IPS-NIHi7 (cell line): ENCODE measurements at regions not wholly inside any gene's neighbourhood (a gene's known extent, or its start where the extent isn't known, plus 50 kb on each side); places are given as distances from the start of the nearest gene placed in this dataset.

ENCODE experiments used
- DNase-seq: peaks from one replicate; pipeline ENCODE4 v3.0.0; 2012; ENCODE audit warnings: mixed read lengths; ENCODE audit errors: extremely low spot score

DNA sequence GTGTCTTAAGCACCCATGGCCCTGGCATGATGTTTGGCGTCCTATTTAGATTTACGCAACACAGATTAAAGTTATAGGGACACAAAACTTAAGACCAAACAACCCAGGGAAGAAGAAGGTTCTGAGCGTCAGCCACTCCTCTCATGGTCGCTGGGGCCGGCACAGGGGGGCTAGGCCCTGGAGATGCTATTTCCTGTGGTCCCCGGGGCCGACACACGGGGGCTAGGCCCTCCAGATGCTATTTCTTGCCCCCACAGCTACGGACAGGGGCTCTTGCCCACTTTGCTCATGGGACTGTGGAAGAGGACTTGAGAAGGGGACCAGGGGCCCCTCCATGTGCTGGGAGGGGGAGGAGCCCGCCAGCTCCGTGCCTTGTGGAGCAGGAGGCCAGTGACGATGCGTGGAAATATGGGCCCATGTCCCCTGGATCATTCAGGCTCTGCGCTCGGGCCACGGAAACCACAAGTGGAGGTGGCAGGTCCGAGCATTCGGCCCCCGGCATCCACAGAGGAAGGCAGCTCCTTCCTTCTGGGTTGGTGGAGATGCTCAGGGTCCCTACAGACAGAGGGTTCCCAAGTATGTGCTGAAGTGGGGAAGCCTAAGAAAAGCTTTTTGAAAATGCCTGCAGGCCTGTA lies 711.1 kb downstream of the BRD1 start:
- DNase-seq = no peak

GRCh38 chr22:49116021-49116420 lies 711.7 kb downstream of the BRD1 start:
- DNase-seq = no peak

GRCh38 chr22:49115197-49115596 lies 712.5 kb downstream of the BRD1 start:
- DNase-seq = no peak

- no peak for DNase-seq
Observed at GRCh38 chr22:49113758-49114157, 713.9 kb downstream of the BRD1 start.

DNA sequence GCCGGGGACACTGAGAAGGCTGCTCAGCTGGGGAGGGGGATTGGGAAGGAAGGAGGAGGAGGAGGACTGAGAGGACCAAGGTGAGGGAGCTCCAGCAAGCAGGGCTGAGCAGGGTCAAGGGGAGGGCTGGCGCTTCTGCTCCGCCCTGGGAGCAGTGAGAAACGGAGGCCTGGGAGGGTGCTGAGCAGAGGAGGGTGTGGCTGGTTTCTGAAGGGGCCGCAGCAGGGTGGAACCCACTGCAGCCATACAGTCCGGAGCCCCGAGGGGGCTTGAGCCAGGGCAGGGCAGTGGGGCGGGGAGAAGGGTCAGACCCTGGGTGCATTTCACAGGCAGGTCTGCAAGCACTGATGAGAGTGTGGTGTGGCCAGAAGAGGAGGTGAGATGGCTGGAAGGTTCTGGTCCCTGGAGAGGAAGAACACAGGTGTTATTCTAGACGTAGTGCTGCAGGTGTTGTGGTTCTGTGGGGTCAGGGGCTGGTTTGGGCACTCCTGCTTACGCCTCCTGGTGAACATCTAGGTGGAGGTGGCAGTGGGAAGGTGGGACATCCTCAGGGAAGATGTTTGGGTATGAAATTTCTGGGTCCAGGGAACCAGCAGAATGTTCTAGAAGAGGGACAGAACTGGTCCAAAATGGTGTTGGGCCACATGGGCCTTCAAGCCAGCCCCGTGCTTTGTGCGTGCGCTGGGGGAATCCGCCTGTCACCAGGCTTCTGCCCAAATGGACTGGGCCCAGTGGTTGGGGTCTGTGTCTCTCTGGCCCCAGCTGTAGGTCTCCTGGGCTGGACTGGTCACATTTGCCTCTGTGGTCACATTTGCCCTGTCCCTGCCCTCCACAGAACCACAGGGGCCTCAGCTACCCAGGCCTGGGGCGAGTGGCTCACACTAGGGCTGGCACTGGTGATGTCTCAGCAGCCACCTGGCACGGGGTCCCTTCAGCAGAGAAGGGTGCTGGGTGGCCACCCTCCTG lies 714.7 kb downstream of the BRD1 start:
- DNase-seq = no peak

GRCh38 chr22:49112176-49112575 lies 715.5 kb downstream of the BRD1 start:
- no peak for DNase-seq

DNA sequence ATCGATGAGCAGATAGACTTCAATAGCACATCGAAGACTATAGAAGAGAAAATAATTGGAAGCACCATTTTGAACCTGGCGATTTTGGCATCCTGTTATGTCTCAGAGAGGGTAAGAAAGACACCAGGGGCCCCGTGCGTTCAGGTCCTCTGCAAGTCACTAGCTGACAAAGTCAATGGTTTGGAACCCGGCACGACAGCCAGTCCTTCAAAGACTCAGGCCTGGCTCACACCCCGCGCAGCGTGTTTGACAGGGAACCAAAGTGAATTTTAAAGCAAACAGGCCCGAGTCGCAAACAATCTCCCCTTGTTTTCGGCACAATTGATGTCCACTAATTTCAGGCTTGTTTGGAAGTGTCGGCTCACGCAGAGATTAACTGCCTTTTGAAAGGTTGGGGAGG lies 716.6 kb downstream of the BRD1 start:
- no peak for DNase-seq

DNA sequence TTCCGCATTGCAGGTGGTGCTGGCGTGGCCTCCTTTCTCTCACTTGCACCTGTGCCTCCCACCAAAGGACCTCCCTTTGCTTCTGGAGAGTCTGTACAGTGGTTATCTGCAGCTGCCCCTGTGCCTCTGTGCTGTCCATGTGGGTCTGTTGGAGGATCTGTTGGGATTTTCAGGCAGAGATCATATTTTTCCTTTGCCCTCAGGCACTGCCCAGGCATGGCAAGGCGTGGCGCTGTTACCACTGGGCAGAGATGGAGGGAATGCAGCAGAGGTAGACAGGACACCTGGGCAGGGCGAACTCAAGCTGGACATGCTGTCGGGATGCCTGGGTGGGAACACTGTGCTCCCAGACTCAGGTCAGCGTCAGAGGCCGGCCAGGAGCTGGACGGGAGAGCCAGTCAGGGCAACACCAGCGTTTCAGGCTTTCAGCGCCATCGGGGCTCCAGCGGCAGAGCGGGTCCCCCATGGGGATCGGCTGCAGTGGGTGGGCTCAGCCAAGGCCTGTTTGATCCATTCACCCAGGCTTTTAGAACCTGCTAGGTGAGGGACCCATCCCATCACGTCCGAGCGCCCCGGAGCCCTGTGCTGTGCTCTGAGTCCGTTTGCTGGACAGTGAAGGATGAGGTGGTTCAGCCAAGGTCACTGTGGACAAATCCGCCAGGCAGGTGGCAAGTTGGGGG lies 718.9 kb downstream of the BRD1 start:
- no peak for DNase-seq

- no peak for DNase-seq
Observed at GRCh38 chr22:49107961-49108530, 719.6 kb downstream of the BRD1 start.

DNA sequence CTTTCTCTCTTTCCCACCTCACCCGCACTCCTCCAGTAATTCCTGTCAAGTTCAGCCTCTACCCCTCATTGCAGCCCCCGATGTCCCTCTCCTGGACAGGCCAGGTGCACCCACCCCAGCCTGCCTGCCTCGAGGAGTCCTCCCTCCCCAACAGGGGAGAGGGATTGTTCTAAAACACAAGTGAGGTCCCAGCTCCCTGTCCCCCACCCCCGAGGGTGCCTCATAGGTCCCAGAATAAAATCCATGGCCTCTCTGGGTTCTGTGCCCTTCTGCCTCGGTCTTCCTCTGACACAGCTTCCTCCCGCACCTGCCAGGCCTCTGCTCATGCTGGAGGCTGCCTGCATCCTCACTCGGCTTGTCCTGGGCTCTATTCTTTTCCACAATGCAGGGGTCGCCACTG lies 720.1 kb downstream of the BRD1 start:
- DNase-seq = no peak

DNA sequence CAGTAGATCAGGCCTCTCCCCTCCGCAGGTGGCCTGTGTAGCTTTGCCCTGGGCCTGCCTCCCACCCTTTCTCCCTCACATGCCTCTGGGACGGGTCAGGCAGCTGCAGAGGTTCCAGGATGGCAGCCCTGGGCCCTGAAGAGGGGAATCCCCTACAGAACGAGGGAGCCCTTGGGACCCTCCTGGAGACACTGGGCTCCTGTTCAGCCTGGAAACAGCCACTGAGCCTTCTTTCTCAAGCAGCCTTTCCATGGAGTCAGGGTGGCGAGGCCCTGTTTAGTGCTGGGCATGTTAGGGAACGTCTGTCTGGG lies 720.9 kb downstream of the BRD1 start:
- no peak for DNase-seq

DNA sequence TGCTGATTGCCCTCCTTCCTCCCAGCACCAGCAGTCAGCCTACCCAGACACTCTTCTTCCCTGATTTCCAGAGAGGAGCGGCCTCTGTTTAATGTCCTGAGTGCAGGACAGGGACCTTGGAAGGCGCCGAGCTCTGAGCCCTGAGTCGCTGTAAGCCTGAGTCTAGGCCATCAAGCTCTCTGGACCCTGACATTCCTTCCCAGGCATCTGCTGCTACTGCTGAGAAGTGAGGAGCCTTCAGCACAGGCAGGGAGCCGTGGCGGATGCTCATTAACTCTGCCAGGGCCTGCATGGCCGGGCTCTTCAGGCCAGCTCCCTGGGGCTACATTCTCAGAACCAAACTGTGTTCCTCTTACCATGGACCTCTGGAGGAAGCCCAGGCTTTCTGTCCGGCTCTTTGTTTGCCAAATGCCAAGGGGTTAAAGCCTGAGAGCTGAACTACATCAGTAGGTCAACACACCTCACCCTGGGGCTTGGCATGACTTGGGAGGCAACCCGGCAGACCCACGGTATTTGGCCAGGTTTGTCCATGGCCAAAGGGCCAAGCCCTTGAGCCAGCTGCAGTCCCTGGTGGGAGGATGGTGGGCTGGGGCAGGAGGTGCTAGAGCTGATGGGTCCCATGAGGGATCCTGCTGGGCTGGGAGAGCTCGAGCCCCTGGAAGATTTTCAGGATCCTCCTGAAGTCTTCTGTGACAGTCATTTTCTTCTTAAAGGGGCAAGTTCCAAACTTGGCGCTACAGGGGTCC lies 721.4 kb downstream of the BRD1 start:
- no peak for DNase-seq

- DNase-seq = no peak
Observed at GRCh38 chr22:49104434-49104833, 723.2 kb downstream of the BRD1 start.

GRCh38 chr22:49103314-49104059 lies 724.2 kb downstream of the BRD1 start:
- DNase-seq = no peak

GRCh38 chr22:49102367-49102766 lies 725.3 kb downstream of the BRD1 start:
- no peak for DNase-seq

- DNase-seq = no peak
Observed at GRCh38 chr22:49101873-49102272, 725.8 kb downstream of the BRD1 start.

GRCh38 chr22:49101225-49101624 lies 726.4 kb downstream of the BRD1 start:
- DNase-seq = no peak

DNA sequence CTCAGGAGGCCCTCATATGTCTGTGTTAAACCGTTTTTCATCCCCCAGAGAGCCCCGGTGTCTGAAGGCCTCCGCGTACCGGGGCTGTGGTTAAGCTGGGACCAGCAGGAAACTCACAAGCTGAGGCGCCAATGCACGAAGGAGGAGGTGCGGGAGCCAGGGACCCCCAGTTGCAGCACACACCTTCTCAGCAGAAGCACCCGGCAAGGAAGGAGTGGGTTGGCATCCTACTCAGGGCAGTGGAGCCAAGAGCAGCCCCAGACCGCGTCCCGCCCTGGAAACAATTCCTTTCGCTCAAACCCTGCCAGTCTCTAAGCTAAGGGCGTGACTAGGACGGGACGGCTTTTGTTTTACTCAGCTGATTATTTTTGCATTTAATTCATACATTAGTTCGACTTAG lies 726.9 kb downstream of the BRD1 start:
- DNase-seq = no peak

DNA sequence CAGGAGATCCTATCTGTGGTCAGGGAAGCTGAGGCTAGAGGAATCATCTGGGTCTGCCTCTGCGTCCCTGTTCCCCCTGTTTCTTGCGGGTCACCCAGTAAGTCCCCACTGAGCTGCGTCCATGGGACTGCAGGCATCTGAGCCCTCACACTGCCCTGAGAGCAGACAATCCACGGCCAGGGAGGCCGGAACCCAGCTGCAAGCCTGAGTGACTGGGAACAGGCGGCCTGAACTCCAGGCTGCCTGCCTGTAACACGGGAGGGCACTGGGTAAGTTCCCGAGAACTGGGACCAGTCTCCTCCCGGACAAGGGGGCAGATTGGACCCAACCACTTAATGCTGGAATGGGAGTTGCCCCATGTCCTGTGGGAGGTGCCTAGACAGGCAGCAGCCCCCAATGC lies 727.4 kb downstream of the BRD1 start:
- DNase-seq = no peak

GRCh38 chr22:49099496-49100124 lies 728.1 kb downstream of the BRD1 start:
- DNase-seq = no peak

DNA sequence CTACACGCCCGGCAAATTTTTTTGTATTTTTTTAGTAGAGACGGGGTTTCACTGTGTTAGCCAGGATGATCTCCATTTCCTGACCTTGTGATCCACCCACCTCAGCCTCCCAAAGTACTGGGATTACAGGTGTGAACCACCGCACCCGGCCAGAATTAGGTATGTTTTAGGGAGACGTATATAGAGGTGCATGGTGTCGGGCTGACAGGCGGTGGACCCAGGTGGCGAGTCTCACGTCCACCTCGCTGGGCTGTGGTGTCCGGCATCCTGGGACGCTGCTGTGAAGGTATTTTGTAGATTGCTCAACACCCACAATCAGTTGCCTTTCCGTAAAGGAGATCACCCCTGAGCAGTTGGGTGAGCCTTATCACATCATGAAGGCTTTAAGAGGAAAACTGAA lies 728.6 kb downstream of the BRD1 start:
- no peak for DNase-seq
